ENCODE measurements at regions not wholly inside any gene's neighbourhood (a gene's known extent, or its start where the extent isn't known, plus 50 kb on each side); places are given as distances from the start of the nearest gene placed in this dataset.

DNA sequence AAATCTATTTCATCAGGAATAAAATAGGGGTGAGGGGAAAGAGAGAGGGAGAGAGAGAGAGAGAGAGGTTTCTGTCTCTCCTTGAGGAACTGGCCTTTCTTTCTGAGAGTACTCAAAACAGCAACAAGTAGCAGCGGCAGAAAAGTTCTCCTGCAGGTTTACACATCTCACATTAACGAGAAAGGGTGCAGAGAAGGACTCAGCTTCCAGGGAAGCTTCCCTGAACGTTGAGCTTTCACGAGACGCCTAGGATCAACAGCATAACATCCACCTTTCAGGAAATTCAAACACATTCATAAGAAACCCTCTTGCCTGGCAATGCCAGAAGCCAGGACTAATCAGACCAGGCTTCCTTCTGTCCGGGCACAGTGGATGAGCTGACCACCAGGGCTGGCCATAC lies 162.9 kb downstream of the ZDHHC21 start:
- TF ChIP-seq, protein P1, sequence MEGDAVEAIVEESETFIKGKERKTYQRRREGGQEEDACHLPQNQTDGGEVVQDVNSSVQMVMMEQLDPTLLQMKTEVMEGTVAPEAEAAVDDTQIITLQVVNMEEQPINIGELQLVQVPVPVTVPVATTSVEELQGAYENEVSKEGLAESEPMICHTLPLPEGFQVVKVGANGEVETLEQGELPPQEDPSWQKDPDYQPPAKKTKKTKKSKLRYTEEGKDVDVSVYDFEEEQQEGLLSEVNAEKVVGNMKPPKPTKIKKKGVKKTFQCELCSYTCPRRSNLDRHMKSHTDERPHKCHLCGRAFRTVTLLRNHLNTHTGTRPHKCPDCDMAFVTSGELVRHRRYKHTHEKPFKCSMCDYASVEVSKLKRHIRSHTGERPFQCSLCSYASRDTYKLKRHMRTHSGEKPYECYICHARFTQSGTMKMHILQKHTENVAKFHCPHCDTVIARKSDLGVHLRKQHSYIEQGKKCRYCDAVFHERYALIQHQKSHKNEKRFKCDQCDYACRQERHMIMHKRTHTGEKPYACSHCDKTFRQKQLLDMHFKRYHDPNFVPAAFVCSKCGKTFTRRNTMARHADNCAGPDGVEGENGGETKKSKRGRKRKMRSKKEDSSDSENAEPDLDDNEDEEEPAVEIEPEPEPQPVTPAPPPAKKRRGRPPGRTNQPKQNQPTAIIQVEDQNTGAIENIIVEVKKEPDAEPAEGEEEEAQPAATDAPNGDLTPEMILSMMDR (IDR thresholded peaks at IDR 0.05; ENCODE audit: low read length), result no peak
- TF ChIP-seq EZH2 (IDR thresholded peaks at IDR 0.05; ENCODE audit: borderline replicate concordance, low read length), result no peak
